NCI-H82 (cell line): ENCODE measurements at regions not wholly inside any gene's neighbourhood (a gene's known extent, or its start where the extent isn't known, plus 50 kb on each side); places are given as distances from the start of the nearest gene placed in this dataset.
"Not testable (repeated sequence)": the region's sequence is repeated elsewhere in the genome, so short reads cannot be mapped to it uniquely, and the experiment has no call there.

Experiments used
- DNase-seq: peaks from one replicate; lab custom pipeline; 2025; lab: John Stamatoyannopoulos, UW

DNA sequence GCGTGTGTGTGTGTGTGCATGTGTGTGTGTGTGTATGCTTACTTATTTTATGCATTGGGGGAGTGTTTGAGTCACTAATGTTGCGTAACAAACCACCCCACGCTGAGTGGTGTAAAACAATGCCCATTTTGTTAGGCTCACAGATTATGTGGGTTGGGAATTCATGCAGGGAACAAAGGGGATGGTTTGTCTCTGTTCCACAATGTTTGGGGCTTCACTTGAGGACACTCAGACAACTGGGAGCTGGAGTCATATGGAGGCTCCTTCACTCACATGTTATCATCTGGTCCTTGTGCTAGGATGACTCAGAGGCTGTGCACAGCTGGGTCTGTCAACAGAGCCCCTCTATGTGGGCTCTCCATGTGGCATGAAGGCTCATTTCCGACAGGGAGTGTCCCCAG lies 51.3 kb upstream of the LARGE1 start:
- no peak for DNase-seq

GRCh38 chr22:33975841-33976240 lies 55.6 kb upstream of the LARGE1 start:
- no peak for DNase-seq

DNA sequence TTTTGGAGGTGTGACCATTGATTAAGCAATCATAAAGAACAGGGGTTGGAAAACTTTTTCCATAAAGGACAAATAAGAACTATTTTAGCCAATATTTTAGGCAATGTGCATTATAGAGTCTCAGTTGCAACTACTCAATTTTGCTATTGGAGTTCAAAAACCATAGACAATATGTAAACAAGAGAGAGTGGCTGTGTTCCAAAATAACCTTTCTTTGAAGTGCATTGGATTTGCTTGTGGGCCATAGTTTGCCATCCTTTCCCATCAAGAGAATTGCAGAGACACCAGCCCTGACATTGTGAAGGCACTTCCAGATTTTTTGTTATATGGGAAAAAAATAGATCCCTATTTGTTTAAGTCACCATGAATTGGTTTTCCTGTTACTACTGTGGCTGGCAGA lies 63.3 kb upstream of the LARGE1 start:
- DNase-seq: no peak

DNA sequence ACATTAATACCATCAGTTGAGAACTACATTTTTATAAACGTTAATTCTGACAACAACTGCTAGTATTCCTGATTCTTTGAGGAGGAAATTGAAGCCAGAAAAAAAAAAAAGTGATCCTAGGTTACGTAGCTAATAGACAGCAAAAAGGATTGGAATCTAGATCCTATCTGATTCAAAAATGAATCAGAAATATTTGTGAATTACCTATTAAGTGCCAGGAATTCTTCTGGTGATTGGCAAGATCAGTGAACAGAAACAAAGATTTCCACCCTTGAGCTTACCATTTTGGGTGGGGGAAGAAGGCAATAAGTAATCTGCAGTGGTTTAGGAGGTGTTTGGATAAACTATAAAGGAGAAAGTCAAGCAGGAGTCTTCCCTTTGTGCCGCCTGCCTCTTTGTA lies 63.9 kb upstream of the LARGE1 start:
- DNase-seq: no peak

GRCh38 chr22:33984656-33985285 lies 64.5 kb upstream of the LARGE1 start:
- DNase-seq: no peak

DNA sequence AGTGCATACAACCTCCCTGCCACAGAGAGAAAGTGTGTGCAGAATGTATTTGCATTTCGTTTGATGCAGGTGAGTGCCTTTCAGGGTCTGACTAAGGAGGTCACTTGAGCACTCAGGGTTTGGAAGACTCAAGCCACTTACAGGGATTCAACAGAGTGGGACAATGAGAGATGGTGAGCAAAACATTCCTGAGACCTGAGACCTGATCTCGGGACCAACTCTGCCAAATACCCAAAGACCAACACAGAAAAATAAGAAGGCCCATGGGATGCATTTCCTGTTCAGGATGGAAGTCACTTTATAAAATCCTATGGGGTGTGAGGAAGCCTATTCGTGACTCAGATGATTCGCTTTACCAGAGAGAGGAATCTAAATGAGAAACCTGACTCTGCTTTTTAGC lies 65.2 kb upstream of the LARGE1 start:
- DNase-seq: no peak

DNA sequence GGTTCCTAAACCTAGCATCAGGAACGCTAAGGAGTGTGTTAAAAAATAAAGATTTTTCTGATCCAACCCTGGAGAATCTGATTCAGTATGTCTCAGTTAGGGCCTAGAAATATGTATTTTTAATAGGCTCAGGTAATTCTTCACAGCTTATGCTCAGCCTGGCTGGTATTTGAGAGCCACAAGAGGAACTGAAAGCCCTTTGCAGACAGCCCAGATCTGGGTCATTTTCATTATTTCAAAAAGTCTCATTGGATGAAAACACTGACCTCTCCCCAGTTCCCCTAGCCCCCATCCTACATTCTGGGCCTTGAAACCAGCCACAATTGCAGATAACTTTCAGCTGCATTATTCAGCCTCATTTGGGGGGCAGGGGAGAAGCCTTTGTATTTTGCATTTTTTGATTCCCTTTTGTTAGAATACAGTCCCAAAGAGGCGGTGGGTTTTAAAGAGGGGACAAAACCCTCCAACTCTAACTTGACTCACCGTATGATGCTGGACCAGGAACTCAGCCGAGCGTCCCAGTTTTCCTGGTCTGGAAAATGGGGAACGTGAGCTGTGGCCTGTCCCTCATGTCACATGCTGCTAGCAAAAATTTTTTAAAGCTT lies 66.0 kb upstream of the LARGE1 start:
- no peak for DNase-seq

GRCh38 chr22:33986954-33987353 lies 66.7 kb upstream of the LARGE1 start:
- DNase-seq: no peak

GRCh38 chr22:33989263-33989662 lies 69.0 kb upstream of the LARGE1 start:
- DNase-seq: not testable (repeated sequence)

GRCh38 chr22:33991620-33992019 lies 71.3 kb upstream of the LARGE1 start:
- DNase-seq: no peak

DNA sequence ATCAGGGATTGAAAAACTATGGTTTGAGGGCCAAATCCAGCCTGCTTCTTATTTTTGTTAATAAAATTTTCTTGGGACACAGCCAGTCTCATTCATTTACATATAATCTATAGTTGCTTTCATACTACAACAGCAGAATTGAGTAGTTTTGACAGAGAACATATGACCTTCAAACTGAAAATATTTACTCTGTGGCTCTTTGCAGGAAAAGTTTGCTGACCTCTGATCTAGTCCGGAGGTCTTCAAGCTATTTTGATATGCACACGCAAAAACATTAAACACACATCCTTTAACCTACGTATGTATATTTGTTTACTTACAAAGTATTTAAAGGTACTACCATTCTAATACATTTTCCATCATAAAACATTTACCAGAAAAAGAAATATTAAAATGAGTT lies 76.5 kb upstream of the LARGE1 start:
- DNase-seq: no peak

- DNase-seq: no peak
Measured at GRCh38 chr22:34000879-34001526, 80.7 kb upstream of the LARGE1 start.

DNA sequence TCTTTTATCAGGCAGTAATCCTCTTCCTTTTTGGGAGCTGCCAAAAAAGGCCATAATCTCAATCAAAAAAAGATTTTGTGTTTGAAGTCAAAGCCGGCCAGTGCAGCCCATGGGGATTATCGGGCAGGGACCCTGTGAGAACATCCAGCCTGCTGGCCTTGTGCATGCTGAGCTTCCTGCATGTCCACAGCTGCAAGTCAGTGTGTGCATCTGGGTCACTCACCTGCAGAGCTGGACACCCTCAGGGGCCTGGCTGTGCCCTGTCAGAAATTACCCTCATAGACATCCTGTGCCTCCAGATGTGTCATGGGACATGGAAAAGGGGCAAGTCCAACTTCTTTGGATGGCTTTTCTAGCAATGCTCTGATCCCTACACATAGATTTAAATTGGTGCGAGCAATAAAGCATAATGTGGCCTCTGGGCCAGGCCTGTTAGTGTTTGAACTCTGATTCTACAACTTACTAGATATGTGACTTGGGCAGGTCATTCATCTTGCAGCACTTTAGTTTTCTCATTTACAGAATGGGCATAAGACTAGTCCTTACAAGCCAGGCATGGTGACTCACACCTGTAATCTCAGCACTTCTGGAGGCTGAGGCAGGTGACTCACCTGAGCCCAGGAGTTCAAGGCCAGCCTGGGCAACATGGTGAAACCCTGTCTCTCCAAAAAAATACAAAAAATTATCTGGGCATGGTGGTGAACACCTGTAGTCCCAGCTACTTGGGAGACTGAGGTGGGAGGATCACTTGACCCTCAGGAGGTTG lies 81.6 kb upstream of the LARGE1 start:
- no peak for DNase-seq

DNA sequence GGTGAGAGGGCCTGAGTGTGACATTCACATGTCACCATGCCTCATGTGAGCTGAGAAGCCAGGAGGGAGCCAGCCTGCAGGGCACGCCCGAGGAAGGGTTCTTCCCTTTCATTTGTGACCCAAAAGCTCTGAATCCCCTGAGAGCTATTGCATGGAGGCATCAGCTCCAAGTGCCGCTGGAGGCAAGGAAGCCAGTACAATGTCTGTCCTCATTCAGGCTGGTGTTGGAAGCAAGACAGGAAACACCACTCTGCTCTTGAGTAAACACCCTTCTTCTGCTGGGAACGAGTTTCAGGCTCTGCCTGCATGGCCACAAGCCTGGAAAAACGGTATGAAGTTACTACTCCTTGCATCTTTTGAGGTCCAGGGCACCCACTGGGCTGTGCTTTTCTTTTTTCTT lies 83.8 kb upstream of the LARGE1 start:
- DNase-seq: no peak

GRCh38 chr22:34010259-34010658 lies 90.0 kb upstream of the LARGE1 start:
- no peak for DNase-seq

DNA sequence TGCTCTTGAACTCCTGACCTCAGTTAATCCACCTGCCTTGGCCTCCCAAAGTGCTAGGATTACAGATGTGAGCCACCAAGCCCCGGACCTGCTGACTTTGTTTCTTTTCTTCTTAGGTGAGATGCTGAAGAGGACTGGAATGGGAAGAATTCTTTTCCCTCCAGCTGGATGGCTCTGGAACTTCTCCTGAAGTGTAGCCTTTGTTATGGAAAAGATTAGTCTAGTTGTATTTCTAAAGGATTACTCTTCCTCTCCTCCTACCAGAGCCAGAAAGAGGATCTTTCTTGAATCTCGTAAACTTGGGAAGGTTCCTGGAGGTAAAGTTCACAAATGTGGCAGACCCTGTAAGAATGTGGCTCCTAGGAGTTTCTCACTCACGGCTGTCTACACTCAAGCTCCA lies 95.4 kb upstream of the LARGE1 start:
- DNase-seq: no peak

DNA sequence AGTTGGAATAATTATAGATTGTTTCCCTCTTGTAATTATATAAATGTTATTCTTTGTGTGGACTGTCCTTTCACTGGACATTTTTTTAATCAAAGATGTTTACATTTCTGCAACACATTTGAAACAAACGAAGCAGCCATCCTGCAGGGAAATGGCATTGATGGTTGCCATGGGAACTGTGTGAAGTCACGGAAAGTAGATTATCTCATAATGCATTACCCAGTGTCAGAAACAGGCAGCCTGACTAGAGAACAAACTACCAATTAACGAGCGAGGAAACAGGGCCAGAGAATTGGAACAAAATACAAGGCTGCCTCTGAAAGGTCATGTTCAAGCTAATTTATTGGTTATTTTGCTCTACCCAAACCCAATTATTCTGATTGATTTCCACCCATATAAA lies 96.9 kb upstream of the LARGE1 start:
- peak; percentile 1 for DNase-seq

DNA sequence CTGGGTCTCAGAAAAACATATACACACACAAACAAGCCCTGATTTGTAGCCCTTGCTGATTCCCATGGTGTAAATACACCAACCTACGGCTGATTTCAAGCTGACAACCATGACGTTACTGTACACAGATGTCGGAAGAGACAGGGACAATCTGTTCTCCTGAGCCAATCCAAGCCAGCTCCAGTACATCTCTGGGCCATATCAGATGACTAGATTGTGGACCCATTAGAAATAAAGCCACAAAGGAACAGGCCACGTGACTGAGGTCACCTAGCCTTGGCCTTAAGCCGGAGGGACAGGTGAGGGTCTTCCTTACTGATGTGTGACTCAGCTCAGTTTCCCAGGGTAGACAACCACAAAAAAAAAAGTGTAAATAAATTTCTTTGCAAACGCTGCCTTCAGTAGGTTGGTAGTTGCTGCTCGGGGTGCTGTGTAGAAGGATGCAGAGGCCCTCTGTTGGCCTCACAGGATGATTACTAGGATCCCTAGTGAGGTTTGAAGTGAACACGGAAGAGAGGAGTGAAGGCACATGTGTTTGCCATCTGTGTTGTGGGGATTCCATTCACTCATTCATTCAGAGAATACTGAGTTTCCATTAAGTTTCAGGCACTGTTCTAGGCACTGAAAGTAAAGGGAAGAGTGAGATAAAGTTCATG lies 99.0 kb upstream of the LARGE1 start:
- DNase-seq: no peak

- DNase-seq: no peak
Measured at GRCh38 chr22:34035209-34035608, 114.9 kb upstream of the LARGE1 start.

DNA sequence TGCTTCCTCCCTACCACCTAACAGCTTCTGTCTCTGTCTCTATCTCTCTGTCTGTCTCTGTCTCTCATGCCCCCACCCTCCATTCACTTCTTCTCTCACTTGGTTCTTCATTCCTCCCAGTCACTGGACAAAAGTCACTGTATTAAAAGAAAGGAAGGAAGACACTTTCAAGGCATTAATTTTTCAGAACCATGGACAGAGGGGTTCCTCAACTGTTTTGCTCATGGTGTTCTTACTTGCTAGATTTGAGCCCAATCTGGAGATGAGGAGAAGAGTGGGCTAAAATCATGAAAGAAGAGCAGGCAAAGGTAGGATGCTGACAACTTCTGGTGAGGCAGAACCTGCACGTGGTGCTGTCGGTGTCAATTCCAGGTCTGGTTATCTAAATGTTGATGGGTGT lies 116.7 kb upstream of the LARGE1 start:
- no peak for DNase-seq

GRCh38 chr22:34038801-34039555 lies 118.7 kb upstream of the LARGE1 start:
- no peak for DNase-seq

DNA sequence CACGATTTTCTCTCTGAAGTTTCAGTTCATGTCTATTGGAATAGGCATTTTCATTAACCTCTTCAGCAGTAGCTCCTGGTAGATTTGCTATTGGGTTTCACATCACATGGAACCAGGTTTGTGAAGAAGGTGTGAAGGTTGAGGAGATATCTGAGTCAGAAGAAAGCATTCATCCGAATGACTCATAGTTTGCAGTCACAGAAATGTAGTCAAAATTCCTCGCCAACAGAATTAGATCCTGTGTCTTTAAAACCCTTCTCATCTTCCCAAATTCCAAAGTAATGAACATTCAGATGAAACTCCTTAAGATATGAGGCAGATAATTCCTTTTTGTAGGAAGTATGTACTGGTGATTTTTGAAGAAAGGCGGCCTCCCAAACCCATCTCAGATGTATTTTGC lies 125.0 kb upstream of the LARGE1 start:
- no peak for DNase-seq
